Renal cortex interstitium (tissue), 11 donors: ENCODE measurements at regions not wholly inside any gene's neighbourhood (a gene's known extent, or its start where the extent isn't known, plus 50 kb on each side); places are given as distances from the start of the nearest gene placed in this dataset.

Experiments used
- DNase-seq, 11 donors: peaks; one replicate each; pipeline ENCODE4 v3.0.0-alpha.2; 2013; ENCODE audit warnings: low read depth in 9 of 11, low spot score in 4 of 11; ENCODE audit errors: extremely low read depth in 1 of 11

GRCh38 chr13:111411151-111411858, 90.9 kb downstream of the TEX29 start:
- DNase-seq: no peak

DNA sequence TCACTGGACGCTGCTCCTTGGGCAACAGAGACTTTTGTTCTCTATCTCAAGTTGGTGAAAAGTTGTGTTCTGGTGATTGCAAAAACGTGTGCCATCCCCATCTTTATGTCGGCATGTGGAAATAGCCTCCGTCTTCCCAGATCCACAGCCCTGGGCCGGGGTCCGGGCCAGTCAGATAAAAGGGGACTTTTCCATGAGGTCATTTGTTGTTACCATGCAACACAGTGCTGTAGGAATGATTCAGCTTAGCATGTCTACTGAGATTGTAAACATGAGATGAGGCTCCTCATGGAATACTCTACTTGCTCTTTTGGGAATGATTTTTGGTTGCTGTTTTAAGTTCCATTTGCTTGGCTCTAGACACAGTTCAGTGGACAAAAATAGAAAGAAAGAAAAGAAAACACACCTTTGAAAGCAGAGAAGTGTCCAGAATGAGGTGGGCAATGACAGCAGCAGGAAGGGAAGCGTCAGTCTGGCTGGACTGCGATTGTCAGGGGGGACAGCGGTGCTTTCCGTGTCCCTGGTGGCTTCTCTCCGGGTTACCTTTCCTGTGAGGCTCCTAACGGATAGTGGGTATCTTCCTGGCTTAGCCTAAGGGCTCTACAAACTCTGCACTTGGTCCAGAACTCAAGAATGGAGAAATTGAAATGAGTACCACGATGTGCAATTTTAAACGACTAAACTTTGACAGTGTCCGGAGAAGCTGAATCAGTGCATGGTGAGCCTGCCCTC, 91.6 kb downstream of the TEX29 start:
- no peak for DNase-seq

- DNase-seq: no peak
Measured at GRCh38 chr13:111413407-111414187, 93.2 kb downstream of the TEX29 start.

DNA sequence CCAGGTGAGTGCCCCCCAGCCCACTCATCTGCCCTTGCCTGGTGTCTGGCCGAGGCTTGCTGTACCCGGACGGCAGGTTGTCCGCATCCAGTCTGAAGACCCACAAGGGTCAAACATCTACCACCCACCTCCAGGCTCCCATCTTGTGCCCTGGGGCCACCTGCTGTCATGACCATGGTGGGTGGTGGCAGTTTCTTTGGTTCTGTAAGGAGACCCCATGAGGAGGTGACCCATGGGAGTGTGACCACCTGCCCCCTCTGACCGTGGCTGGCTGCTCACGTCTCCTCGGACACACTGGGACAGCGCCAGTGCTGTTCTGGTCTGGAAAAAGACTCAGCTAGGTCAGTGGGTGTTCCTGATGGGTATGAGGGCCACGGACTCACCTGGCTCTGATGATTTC, 93.9 kb downstream of the TEX29 start:
- DNase-seq: no peak

- DNase-seq: no peak
Measured at GRCh38 chr13:111415246-111415645, 94.8 kb downstream of the TEX29 start.

DNA sequence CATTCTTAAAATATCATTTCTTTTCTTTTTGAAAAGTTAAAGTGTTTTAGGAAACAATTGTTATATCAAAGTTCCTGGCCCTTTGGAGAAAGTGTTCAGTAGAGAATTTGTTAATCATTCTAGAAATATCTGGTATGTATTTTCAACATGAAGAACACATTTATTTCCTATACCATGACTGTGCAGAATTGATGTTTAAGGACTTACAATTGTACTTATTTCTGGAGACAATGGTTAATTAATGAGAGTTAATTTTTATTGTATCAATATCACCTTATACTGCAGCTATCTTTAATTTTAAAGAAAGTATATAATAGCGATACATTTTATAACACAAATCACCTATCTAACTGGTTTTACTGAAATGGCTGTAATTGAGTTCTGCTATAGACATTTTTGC, 95.3 kb downstream of the TEX29 start:
- DNase-seq: no peak

DNA sequence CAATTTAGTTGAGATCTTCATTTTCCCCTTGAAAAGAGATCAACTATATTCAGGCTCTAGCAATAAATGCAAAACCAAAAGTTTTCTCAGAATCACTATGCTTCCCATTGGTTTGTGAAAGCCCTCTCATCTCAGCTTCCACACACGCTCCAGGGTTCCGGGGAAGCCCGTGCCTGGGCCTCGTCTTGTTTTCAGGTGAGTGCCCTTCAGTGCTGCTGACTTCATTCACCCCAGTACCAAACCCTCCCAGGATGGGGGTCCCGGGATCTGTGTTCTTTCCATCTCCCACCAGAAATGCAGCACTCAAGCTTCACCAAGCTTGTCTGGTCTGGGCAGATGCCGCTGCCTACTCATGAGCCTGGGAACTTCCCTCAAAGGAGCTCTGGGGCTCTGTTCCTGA, 97.7 kb downstream of the TEX29 start:
- no peak for DNase-seq

DNA sequence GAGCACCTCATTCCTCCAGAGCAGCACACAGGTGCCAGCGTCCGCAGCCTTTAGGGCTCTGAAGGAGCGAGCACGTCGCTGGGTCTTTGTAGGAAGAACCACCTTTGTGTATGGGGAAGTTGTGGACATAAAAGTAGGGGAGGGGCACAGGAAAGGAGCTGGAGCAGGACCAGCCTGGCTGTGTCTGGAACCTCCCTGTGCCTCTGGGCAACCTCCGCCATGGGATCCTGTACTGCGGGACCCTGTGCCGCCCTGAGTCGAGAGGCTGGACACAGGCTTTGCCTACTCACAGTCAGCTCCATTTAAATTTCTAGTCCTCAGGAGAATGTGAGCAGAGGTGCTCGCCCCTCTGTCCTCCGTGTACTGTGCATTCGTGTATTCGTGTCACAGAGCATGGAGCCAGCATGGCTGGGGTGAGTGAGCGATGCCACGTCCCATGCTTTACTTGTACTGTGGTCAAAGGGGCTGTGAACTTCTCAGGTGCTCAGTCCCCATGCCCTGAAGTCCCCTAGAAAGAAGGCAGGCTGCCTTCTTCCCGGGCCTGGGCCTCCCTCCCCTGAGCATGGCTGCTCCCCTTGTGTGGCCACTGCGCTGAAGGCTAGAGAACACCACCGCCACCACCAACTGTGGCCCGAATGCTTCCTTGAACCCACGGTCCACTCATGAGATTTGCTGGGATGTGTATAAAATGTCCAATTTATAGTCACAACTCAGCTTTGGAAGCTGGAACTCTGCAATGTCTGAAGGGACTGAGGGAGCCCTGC, 99.9 kb downstream of the TEX29 start:
- no peak for DNase-seq

DNA sequence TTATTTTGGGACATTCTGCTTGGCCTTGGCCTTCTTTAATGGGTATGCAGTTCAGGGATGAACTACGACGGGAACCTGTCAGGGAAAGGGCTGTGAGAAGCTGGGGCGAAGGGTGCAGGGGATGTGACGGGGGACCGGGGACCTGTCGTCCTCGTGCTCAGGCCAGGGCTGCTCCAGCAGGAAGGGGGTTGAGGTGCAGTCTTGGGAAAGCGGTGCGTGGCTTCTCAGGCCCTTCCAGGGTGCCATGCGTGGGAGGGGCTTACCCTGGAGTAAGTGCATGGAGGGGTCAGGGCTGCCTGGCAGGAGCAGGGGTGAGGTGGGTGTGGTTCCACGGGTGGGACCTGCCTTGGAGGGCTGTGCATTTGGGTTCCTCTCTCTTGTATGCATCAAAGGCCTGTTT, 100.8 kb downstream of the TEX29 start:
- no peak for DNase-seq

DNA sequence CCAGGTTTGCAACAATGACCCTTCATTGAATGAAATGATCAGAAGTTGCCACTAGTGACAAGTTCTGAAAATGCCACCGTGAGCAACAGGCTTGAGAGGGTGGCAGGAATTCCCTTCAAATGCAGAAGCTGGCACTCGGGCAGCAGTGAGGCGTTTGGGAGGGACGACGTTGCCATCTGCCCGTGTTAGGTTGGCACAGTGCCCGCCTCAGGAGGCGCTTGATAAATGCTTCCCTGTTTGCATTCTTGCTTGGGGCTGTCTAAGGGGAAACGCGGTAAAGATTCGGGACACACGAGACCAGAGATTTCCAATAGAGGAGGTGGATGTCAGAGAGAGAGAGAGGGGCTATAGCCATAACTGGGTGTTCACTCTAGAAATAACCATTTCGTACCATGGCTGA, 101.9 kb downstream of the TEX29 start:
- no peak for DNase-seq

DNA sequence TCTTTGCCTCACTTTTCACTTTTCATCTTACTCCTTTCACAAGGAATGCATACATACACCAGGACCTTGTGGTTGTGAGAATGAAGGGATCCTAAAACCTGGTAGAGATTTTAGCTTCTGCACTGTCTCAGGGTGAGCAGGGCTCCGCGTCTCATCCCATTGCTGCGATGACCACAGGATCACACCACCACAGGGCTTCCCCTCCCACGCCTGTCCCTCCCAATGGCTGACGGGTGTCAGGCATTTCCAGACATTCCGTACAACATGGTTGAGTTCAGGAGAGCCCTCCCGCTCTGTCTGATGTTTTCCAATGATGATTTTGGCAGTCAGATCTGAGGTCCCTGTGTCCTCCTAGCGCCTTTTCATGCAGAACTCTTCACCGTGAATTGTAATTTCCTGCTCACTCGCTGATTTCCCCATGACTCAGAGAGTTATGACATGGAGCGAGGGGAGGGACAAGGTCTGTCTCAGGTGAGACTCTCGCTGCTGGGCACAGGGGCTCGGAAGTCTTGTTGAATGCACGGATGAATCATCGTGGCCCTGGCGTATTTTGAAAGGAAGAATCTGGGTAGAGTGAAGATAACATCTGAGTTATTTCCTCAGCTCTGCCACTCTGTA, 102.8 kb downstream of the TEX29 start:
- DNase-seq: no peak

DNA sequence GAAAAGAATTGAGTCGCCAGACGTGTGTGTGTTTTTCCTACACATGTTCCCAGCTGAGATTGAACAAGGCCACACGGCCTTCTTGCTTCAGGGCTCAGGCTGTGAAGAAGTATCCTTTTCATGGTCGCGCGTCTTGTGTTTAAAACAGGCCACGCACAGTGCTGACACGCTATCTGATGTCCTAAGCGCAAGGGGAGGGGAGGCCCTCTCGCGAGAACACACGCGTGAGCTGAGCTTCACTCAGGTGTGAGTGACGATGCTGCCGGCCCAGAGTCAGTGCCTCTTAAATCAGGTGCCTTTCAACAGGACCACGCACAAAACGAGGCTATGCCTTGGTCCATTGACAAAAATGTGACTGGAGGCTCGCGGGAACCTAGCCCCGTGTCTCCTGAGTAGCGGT, 103.7 kb downstream of the TEX29 start:
- no peak for DNase-seq

DNA sequence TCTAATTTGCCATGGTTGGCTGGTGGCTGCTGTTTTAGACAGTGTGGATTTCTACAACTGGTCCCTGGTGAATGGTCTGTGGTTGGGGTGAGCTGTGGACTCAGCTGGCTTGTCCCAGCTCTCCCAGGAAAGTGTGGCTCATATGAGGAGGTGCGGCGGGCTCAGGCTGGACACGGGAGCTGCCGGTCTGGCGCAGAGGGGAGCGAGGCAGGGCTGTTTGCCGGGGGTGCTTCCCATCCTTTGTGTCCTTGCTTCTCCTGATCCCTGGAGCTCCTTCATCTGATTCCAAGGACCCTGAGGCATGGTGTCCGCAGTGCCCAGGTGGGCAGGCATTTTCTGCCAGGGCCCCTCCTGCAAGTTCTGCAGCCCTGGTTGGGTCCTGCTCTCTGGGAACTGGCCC, 104.9 kb downstream of the TEX29 start:
- DNase-seq: no peak

DNA sequence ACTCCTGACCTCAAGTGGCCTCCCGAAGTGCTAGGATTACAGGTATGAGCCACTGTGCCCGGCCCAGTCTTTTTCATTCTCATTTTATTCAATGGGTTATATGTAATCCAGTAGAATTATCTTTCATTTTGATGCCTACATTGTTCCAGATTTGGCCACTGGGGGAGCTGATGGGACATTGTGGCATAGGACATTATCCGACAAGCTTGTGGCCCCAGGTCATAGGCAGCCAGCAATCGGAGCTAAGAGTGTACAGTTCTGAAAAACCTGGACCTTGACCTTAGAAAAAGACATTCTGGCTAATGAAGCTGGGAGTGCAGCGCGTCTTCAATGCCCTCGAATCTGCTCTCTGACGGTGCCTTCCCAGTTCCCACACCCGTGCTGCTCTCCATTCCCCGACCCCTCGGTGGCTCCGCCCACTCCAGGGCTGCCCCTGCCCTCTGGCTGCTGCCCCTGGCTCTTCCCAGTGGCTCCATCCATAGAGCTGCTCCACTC, 108.7 kb downstream of the TEX29 start:
- DNase-seq: peak in 7 of 11 donors; percentile 10 to 57 (median 27)

DNA sequence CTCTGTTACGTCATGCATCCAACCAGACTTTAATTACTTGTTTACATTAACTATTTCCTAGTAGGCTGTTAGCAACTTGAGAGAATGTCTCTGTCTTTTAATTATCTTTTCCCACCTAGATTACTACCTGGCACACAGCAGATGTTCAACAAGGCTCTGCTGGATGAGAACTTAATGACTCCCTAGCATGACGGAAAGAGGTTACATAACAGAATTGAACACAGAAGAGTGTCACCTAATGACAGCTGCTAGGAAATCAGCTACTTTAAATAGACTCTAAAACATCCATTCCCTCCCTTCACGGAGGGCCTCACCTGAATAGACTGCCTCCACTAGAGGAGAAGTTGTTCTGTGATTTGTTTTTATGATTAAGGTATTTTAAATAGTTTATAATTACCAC, 110.8 kb downstream of the TEX29 start:
- no peak for DNase-seq

- DNase-seq: no peak
Measured at GRCh38 chr13:111434578-111435159, 114.2 kb downstream of the TEX29 start.

DNA sequence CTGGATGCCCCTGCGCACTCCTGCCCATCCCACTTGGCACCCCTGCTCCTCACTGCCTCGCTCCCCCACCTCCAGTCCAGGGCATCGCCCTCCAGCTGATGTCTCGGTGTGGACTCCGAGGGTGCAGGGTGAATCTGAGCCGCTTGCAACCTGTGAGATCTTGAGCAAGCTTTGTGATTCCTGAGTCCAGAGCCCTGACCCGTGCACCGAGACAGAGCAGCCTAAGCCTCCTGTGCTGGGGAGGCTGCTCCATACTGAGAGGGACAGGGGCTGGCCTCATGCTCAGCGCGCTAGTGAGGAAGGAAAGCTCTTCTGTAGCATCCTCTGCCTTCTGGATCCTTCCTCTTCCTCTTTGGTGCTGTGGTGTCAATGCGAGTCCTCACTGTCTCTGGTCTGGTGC, 116.0 kb downstream of the TEX29 start:
- no peak for DNase-seq

GRCh38 chr13:111437417-111437816, 117.0 kb downstream of the TEX29 start:
- DNase-seq: no peak
